ENCODE measurements at regions not wholly inside any gene's neighbourhood (a gene's known extent, or its start where the extent isn't known, plus 50 kb on each side); places are given as distances from the start of the nearest gene placed in this dataset.

DNA sequence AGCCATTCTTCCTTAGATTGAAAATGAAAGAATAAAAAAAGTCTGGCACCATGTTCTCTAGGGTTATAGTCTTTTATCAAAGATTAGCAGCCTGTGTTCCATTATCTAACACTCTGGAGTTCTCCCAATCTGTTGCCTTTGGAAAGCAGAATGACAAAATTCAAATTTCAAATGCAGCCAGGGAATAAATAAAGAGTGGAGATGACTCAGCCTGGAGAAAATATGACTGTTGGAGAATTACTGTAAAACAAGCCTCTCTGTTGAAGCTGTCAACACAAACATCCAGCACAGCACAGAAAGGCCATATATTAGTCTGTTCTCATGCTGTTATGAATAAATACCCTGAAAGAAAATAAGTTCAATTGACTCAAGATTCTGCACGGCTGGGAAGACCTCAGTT lies 650.5 kb upstream of the SLC10A2 start:
- H4K20me1 ChIP-seq (ENCODE audit: insufficient read depth) = no peaks in the 10 kb centered on the region
- no peaks in the 10 kb centered on the region for H3K27me3 ChIP-seq (ENCODE audit: insufficient read depth, low read length)
- TF ChIP-seq, protein P1, sequence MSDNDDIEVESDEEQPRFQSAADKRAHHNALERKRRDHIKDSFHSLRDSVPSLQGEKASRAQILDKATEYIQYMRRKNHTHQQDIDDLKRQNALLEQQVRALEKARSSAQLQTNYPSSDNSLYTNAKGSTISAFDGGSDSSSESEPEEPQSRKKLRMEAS (IDR thresholded peaks at IDR 0.05) = no peak
- TF ChIP-seq SIN3A (IDR thresholded peaks at IDR 0.05; ENCODE audit: low read depth) (no peak), ZFX (IDR thresholded peaks at IDR 0.05) (no peak), TCF7L2 (IDR thresholded peaks at IDR 0.05; ENCODE audit: borderline replicate concordance, extremely low read depth, insufficient read depth, insufficient read length) (no peak), EZH2 (IDR thresholded peaks at IDR 0.05) (no peak), POLR2A (IDR thresholded peaks at IDR 0.05; ENCODE audit: borderline replicate concordance, extremely low read depth, insufficient read depth, insufficient read length) (no peak), SP1 (IDR thresholded peaks at IDR 0.05; ENCODE audit: low read depth) (no peak), SRF (IDR thresholded peaks at IDR 0.05; ENCODE audit: low read depth) (no peak), RAD21 (IDR thresholded peaks at IDR 0.05; ENCODE audit: low read depth) (no peak)
- TF ChIP-seq, protein P2, sequence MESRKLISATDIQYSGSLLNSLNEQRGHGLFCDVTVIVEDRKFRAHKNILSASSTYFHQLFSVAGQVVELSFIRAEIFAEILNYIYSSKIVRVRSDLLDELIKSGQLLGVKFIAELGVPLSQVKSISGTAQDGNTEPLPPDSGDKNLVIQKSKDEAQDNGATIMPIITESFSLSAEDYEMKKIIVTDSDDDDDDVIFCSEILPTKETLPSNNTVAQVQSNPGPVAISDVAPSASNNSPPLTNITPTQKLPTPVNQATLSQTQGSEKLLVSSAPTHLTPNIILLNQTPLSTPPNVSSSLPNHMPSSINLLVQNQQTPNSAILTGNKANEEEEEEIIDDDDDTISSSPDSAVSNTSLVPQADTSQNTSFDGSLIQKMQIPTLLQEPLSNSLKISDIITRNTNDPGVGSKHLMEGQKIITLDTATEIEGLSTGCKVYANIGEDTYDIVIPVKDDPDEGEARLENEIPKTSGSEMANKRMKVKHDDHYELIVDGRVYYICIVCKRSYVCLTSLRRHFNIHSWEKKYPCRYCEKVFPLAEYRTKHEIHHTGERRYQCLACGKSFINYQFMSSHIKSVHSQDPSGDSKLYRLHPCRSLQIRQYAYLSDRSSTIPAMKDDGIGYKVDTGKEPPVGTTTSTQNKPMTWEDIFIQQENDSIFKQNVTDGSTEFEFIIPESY (IDR thresholded peaks at IDR 0.05; ENCODE audit: extremely low read depth, insufficient replicate concordance, low read length) = no peak
- TF ChIP-seq, protein P3, sequence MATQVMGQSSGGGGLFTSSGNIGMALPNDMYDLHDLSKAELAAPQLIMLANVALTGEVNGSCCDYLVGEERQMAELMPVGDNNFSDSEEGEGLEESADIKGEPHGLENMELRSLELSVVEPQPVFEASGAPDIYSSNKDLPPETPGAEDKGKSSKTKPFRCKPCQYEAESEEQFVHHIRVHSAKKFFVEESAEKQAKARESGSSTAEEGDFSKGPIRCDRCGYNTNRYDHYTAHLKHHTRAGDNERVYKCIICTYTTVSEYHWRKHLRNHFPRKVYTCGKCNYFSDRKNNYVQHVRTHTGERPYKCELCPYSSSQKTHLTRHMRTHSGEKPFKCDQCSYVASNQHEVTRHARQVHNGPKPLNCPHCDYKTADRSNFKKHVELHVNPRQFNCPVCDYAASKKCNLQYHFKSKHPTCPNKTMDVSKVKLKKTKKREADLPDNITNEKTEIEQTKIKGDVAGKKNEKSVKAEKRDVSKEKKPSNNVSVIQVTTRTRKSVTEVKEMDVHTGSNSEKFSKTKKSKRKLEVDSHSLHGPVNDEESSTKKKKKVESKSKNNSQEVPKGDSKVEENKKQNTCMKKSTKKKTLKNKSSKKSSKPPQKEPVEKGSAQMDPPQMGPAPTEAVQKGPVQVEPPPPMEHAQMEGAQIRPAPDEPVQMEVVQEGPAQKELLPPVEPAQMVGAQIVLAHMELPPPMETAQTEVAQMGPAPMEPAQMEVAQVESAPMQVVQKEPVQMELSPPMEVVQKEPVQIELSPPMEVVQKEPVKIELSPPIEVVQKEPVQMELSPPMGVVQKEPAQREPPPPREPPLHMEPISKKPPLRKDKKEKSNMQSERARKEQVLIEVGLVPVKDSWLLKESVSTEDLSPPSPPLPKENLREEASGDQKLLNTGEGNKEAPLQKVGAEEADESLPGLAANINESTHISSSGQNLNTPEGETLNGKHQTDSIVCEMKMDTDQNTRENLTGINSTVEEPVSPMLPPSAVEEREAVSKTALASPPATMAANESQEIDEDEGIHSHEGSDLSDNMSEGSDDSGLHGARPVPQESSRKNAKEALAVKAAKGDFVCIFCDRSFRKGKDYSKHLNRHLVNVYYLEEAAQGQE (IDR thresholded peaks at IDR 0.05; ENCODE audit: low read depth) = no peak
- intact Hi-C loops (cut with micrococcal nuclease) = no loop called here
- CTCF ChIA-PET = no interaction called here
- POLR2A ChIA-PET = no interaction called here
- no peaks in the 10 kb centered on the region for H3K9me3 ChIP-seq (ENCODE audit: control insufficient read depth in 1 of 2, insufficient read depth in 1 of 2, low read depth in 1 of 2, low read length in 2 of 2)
- no peak overlapping the region for H3K4me2 ChIP-seq (ENCODE audit: low read length)
- H3K4me3 ChIP-seq (replicated peaks in 1 of 2; ENCODE audit: low read depth in 1 of 2, low read length in 2 of 2) = no peak overlapping the region
- no peak overlapping the region for H3K27ac ChIP-seq (ENCODE audit: low read depth, low read length)
- no peaks in the 10 kb centered on the region for H3K36me3 ChIP-seq (ENCODE audit: control insufficient read depth in 1 of 2, insufficient read depth in 2 of 2, low read length in 2 of 2)
- no peaks in the 10 kb centered on the region for H3K9me2 ChIP-seq (ENCODE audit: insufficient read depth)
- H3K9ac ChIP-seq (ENCODE audit: low read length) = no peak overlapping the region
- no TSS peak for BruUV-seq (replicated peaks)
- DNase-seq (ENCODE audit: low read depth, low spot score) (no peak), ATAC-seq (no peak)
- H3K79me2 ChIP-seq (ENCODE audit: insufficient read depth, low read length) = no peaks in the 10 kb centered on the region
- H2AFZ ChIP-seq (ENCODE audit: low read depth, low read length, poor library complexity, severe bottlenecking) = no peak overlapping the region
- RAD21 ChIA-PET (ENCODE audit: low non-redundant PET in 1 of 2, low total read pairs in 2 of 2, uncharacterized antibody in 2 of 2, unreplicated experiment in 2 of 2) = no interaction called here
- H3K4me1 ChIP-seq (ENCODE audit: control insufficient read depth in 1 of 2, insufficient read depth in 2 of 2, low read length in 2 of 2) = no peaks in the 10 kb centered on the region

Data from HCT116 (cell line).